ENCODE measurements at regions not wholly inside any gene's neighbourhood (a gene's known extent, or its start where the extent isn't known, plus 50 kb on each side); places are given as distances from the start of the nearest gene placed in this dataset.

DNA sequence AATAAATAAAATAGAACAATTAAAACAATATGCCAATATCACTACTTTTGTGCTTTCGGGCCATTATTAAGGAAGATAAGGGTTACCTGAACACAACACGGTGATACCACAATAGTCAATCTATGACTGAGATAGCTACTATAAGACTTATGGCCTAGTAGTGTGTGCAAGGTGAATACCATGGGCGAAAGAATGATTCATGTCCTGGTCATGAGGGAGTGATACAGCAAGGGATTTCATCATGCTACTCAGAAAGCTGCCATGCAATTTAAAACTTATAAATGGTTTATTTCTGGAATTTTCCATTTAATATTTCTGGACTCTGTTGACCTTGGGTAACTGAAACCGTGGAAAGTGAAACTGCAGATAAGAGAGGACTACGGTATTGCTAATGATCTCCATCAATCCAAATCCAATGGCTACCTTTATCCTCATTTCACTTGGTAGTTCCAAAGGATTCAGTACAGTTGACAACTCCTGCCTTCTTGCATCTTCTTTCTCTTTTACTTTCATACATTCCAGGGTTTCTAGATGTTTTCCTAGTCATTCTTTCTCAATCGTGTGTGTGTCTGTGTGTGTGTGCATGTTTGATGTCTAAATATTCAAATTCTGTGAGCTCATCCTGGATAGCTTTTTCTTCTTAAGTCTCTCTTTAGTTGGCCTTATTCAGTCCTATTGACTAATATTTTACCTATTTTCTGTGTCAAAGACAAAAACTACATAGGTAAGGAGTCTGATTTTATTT, 100.5 kb upstream of the MAGI2 start:
- TF ChIP-seq FOXP1 (CRISPR knock-in tag; IDR thresholded peaks at IDR 0.05; ENCODE audit: borderline replicate concordance) = no peak
- no peak for TF ChIP-seq ZNF416 (CRISPR knock-in tag; IDR thresholded peaks at IDR 0.05)
- no peak for TF ChIP-seq CTCF (IDR thresholded peaks at IDR 0.05)
- no peak for TF ChIP-seq NR3C1 (CRISPR knock-in tag; conservative IDR thresholded peaks at IDR 0.05; ENCODE audit: low read depth)
- no peak for TF ChIP-seq ZNF512 (CRISPR knock-in tag; IDR thresholded peaks at IDR 0.05; ENCODE audit: borderline replicate concordance)
- no peak for TF ChIP-seq ZNF423 (CRISPR knock-in tag; IDR thresholded peaks at IDR 0.05)
- TF ChIP-seq, protein P1, sequence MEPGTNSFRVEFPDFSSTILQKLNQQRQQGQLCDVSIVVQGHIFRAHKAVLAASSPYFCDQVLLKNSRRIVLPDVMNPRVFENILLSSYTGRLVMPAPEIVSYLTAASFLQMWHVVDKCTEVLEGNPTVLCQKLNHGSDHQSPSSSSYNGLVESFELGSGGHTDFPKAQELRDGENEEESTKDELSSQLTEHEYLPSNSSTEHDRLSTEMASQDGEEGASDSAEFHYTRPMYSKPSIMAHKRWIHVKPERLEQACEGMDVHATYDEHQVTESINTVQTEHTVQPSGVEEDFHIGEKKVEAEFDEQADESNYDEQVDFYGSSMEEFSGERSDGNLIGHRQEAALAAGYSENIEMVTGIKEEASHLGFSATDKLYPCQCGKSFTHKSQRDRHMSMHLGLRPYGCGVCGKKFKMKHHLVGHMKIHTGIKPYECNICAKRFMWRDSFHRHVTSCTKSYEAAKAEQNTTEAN (CRISPR knock-in tag; IDR thresholded peaks at IDR 0.05) = no peak
